ENCODE measurements at regions not wholly inside any gene's neighbourhood (a gene's known extent, or its start where the extent isn't known, plus 50 kb on each side); places are given as distances from the start of the nearest gene placed in this dataset.

DNA sequence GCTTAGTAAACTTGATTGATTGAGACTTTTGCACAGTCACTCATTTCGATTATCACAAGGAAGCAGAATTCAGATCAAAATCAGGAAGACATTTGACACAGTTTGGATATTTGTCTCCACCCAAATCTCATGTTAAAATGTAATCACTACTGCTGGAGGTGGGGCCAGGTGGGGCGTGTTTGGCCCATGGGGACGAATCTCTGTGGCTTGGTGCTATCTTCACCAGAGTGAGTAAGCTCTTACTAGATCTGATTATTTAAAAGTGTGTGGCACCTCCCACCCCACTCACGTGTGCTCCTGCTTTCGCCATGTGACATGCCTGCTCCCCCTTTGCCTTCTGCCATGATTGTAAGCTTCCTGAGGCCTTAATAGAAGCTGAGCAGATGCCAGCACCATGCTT, 291.4 kb downstream of the PCNX1 start:
- no peak overlapping the region for H3K4me3 ChIP-seq
- TF ChIP-seq POLR2AphosphoS5 (IDR thresholded peaks at IDR 0.05; ENCODE audit: low read depth) (no peak), EZH2 (IDR thresholded peaks at IDR 0.05; ENCODE audit: low read depth, unreplicated experiment) (no peak), JUNB (IDR thresholded peaks at IDR 0.05; ENCODE audit: unreplicated experiment) (no peak), NANOG (IDR thresholded peaks at IDR 0.05; ENCODE audit: borderline replicate concordance) (no peak), STAT1 (IDR thresholded peaks at IDR 0.05; ENCODE audit: unreplicated experiment) (no peak)
- Mint-ChIP-seq H3K27me3 (ENCODE audit: insufficient read depth, low read depth, poor library complexity) (peaks cover 13% of the 10 kb centered on the region), H3K27ac (no peak overlapping the region), H3K9me3 (peaks cover 9% of the 10 kb centered on the region), H3K4me3 (peak overlapping the region; percentile 0; the same call in 1 of the 3 replicates), H3K36me3 (ENCODE audit: low read depth) (peaks cover 3% of the 10 kb centered on the region; the same call in 2 of the 3 replicates), H3K4me1 (peaks cover 43% of the 10 kb centered on the region)
- no peaks in the 10 kb centered on the region for H4K20me1 ChIP-seq (replicated peaks; ENCODE audit: insufficient read depth)
- H3K4me1 ChIP-seq (ENCODE audit: insufficient read depth): peaks cover 7% of the 10 kb centered on the region
- H2AFZ ChIP-seq: no peak overlapping the region
- H3K9me2 ChIP-seq (ENCODE audit: insufficient read depth): peaks cover 11% of the 10 kb centered on the region; the same call in 1 of the 2 replicates
- H3K4me2 ChIP-seq: no peak overlapping the region
- no peaks in the 10 kb centered on the region for H3F3A ChIP-seq (replicated peaks; ENCODE audit: low read depth)
- H3K27ac ChIP-seq (ENCODE audit: low read depth): no peak overlapping the region
- no peaks in the 10 kb centered on the region for H3K79me2 ChIP-seq (replicated peaks; ENCODE audit: insufficient read depth)
- no peaks in the 10 kb centered on the region for H3K27me3 ChIP-seq (ENCODE audit: insufficient read depth)
- no peak for DNase-seq (ENCODE audit: low spot score)
- no peak for ATAC-seq
- H3K36me3 ChIP-seq (ENCODE audit: insufficient read depth): no peaks in the 10 kb centered on the region

DNA sequence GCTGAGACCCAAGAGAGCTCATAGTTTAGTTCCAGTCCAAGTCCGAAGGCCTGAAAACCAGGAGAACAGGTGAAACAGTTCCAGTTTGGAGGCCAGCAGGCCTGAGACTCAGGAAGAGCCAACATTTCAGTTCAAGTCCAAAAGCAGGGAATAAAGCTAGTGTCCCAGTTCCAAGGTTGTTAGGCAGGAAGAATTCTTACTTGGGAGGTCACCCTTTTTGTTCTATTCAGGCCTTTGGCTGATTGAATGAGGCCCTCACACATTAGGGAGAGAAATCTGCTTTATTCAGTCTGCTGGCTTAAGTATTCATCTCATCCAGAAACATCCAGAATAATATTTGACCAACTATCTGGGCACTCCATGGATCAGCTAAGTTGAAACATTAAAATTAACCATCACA, 294.6 kb downstream of the PCNX1 start:
- H3K27me3 Mint-ChIP-seq (ENCODE audit: insufficient read depth, low read depth, poor library complexity): peaks cover 12% of the 10 kb centered on the region
- ATAC-seq (no peak), DNase-seq (ENCODE audit: low spot score) (no peak)
- no peak overlapping the region for H3K4me3 Mint-ChIP-seq
- Histone ChIP-seq H3K27me3 (ENCODE audit: insufficient read depth) (no peaks in the 10 kb centered on the region), H3F3A (replicated peaks; ENCODE audit: low read depth) (no peaks in the 10 kb centered on the region), H3K36me3 (ENCODE audit: insufficient read depth) (no peaks in the 10 kb centered on the region; the same call in 1 of the 2 replicates), H4K20me1 (replicated peaks; ENCODE audit: insufficient read depth) (no peaks in the 10 kb centered on the region), H3K4me2 (no peak overlapping the region), H3K9me2 (ENCODE audit: insufficient read depth) (peaks cover 11% of the 10 kb centered on the region; the same call in 1 of the 2 replicates), H3K27ac (ENCODE audit: low read depth) (no peak overlapping the region), H3K4me3 (no peak overlapping the region), H3K79me2 (replicated peaks; ENCODE audit: insufficient read depth) (no peaks in the 10 kb centered on the region), H3K4me1 (ENCODE audit: insufficient read depth) (peaks cover 2% of the 10 kb centered on the region; the same call in 1 of the 2 replicates), H2AFZ (no peak overlapping the region)
- peaks cover 12% of the 10 kb centered on the region for H3K36me3 Mint-ChIP-seq (ENCODE audit: low read depth)
- no peak overlapping the region for H3K27ac Mint-ChIP-seq
- H3K9me3 Mint-ChIP-seq: peaks cover 22% of the 10 kb centered on the region
- H3K4me1 Mint-ChIP-seq: peaks cover 27% of the 10 kb centered on the region
- TF ChIP-seq, protein P1, sequence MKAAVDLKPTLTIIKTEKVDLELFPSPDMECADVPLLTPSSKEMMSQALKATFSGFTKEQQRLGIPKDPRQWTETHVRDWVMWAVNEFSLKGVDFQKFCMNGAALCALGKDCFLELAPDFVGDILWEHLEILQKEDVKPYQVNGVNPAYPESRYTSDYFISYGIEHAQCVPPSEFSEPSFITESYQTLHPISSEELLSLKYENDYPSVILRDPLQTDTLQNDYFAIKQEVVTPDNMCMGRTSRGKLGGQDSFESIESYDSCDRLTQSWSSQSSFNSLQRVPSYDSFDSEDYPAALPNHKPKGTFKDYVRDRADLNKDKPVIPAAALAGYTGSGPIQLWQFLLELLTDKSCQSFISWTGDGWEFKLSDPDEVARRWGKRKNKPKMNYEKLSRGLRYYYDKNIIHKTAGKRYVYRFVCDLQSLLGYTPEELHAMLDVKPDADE (IDR thresholded peaks at IDR 0.05): no peak
- TF ChIP-seq, protein P2, sequence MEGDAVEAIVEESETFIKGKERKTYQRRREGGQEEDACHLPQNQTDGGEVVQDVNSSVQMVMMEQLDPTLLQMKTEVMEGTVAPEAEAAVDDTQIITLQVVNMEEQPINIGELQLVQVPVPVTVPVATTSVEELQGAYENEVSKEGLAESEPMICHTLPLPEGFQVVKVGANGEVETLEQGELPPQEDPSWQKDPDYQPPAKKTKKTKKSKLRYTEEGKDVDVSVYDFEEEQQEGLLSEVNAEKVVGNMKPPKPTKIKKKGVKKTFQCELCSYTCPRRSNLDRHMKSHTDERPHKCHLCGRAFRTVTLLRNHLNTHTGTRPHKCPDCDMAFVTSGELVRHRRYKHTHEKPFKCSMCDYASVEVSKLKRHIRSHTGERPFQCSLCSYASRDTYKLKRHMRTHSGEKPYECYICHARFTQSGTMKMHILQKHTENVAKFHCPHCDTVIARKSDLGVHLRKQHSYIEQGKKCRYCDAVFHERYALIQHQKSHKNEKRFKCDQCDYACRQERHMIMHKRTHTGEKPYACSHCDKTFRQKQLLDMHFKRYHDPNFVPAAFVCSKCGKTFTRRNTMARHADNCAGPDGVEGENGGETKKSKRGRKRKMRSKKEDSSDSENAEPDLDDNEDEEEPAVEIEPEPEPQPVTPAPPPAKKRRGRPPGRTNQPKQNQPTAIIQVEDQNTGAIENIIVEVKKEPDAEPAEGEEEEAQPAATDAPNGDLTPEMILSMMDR (conservative IDR thresholded peaks at IDR 0.05; ENCODE audit: low read depth in 2 of 2): no peak
- TF ChIP-seq, protein P3, sequence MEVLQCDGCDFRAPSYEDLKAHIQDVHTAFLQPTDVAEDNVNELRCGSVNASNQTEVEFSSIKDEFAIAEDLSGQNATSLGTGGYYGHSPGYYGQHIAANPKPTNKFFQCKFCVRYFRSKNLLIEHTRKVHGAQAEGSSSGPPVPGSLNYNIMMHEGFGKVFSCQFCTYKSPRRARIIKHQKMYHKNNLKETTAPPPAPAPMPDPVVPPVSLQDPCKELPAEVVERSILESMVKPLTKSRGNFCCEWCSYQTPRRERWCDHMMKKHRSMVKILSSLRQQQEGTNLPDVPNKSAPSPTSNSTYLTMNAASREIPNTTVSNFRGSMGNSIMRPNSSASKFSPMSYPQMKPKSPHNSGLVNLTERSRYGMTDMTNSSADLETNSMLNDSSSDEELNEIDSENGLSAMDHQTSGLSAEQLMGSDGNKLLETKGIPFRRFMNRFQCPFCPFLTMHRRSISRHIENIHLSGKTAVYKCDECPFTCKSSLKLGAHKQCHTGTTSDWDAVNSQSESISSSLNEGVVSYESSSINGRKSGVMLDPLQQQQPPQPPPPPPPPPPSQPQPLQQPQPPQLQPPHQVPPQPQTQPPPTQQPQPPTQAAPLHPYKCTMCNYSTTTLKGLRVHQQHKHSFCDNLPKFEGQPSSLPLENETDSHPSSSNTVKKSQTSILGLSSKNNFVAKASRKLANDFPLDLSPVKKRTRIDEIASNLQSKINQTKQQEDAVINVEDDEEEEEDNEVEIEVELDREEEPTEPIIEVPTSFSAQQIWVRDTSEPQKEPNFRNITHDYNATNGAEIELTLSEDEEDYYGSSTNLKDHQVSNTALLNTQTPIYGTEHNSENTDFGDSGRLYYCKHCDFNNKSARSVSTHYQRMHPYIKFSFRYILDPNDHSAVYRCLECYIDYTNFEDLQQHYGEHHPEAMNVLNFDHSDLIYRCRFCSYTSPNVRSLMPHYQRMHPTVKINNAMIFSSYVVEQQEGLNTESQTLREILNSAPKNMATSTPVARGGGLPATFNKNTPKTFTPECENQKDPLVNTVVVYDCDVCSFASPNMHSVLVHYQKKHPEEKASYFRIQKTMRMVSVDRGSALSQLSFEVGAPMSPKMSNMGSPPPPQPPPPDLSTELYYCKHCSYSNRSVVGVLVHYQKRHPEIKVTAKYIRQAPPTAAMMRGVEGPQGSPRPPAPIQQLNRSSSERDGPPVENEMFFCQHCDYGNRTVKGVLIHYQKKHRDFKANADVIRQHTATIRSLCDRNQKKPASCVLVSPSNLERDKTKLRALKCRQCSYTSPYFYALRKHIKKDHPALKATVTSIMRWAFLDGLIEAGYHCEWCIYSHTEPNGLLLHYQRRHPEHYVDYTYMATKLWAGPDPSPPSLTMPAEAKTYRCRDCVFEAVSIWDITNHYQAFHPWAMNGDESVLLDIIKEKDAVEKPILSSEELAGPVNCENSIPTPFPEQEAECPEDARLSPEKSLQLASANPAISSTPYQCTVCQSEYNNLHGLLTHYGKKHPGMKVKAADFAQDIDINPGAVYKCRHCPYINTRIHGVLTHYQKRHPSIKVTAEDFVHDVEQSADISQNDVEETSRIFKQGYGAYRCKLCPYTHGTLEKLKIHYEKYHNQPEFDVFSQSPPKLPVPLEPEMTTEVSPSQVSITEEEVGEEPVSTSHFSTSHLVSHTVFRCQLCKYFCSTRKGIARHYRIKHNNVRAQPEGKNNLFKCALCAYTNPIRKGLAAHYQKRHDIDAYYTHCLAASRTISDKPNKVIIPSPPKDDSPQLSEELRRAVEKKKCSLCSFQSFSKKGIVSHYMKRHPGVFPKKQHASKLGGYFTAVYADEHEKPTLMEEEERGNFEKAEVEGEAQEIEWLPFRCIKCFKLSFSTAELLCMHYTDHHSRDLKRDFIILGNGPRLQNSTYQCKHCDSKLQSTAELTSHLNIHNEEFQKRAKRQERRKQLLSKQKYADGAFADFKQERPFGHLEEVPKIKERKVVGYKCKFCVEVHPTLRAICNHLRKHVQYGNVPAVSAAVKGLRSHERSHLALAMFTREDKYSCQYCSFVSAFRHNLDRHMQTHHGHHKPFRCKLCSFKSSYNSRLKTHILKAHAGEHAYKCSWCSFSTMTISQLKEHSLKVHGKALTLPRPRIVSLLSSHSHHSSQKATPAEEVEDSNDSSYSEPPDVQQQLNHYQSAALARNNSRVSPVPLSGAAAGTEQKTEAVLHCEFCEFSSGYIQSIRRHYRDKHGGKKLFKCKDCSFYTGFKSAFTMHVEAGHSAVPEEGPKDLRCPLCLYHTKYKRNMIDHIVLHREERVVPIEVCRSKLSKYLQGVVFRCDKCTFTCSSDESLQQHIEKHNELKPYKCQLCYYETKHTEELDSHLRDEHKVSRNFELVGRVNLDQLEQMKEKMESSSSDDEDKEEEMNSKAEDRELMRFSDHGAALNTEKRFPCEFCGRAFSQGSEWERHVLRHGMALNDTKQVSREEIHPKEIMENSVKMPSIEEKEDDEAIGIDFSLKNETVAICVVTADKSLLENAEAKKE (CRISPR knock-in tag; IDR thresholded peaks at IDR 0.05): no peak
- TF ChIP-seq NANOG (IDR thresholded peaks at IDR 0.05; ENCODE audit: borderline replicate concordance) (no peak), EZH2 (IDR thresholded peaks at IDR 0.05; ENCODE audit: low read depth, unreplicated experiment) (no peak)
- TF ChIP-seq, protein P4, sequence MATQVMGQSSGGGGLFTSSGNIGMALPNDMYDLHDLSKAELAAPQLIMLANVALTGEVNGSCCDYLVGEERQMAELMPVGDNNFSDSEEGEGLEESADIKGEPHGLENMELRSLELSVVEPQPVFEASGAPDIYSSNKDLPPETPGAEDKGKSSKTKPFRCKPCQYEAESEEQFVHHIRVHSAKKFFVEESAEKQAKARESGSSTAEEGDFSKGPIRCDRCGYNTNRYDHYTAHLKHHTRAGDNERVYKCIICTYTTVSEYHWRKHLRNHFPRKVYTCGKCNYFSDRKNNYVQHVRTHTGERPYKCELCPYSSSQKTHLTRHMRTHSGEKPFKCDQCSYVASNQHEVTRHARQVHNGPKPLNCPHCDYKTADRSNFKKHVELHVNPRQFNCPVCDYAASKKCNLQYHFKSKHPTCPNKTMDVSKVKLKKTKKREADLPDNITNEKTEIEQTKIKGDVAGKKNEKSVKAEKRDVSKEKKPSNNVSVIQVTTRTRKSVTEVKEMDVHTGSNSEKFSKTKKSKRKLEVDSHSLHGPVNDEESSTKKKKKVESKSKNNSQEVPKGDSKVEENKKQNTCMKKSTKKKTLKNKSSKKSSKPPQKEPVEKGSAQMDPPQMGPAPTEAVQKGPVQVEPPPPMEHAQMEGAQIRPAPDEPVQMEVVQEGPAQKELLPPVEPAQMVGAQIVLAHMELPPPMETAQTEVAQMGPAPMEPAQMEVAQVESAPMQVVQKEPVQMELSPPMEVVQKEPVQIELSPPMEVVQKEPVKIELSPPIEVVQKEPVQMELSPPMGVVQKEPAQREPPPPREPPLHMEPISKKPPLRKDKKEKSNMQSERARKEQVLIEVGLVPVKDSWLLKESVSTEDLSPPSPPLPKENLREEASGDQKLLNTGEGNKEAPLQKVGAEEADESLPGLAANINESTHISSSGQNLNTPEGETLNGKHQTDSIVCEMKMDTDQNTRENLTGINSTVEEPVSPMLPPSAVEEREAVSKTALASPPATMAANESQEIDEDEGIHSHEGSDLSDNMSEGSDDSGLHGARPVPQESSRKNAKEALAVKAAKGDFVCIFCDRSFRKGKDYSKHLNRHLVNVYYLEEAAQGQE (IDR thresholded peaks at IDR 0.05; ENCODE audit: unreplicated experiment): no peak

Measured in GM23338 (cell line).